Prostate gland (tissue), 2 donors: ENCODE measurements at regions not wholly inside any gene's neighbourhood (a gene's known extent, or its start where the extent isn't known, plus 50 kb on each side); places are given as distances from the start of the nearest gene placed in this dataset.

Experiments
- DNase-seq: peaks from one replicate; pipeline ENCODE4 v3.0.0-alpha.2; 2019; ENCODE audit warnings: low spot score
- H3K27ac ChIP-seq, 2 donors: fragments of 200-600 bp; sonication (generic); 2 replicates each; pipeline ENCODE4 v1.5.1; 2017 to 2019
- H3K27me3 ChIP-seq: fragments of 200-600 bp; sonication (generic); replicated peaks from 2 replicates; pipeline ENCODE4 v1.5.1; 2019; ENCODE audit not compliant: insufficient read depth
- H3K36me3 ChIP-seq, 2 donors: fragments of 200-600 bp; sonication (generic); 1 replicate in 1 of 2; 2 replicates in 1 of 2; pipeline versions ENCODE4 v1.5.1 to v1.8.1; 2017 to 2019
- H3K4me1 ChIP-seq: fragments of 200-600 bp; sonication (generic); replicated peaks from 2 replicates; pipeline ENCODE4 v1.5.1; 2019
- H3K4me3 ChIP-seq, 2 donors: fragments of 200-600 bp; sonication (generic); 2 replicates each; pipeline ENCODE4 v1.5.1; 2017 to 2019
- H3K9me3 ChIP-seq: fragments of 200-600 bp; sonication (generic); 2 replicates; pipeline ENCODE4 v1.5.1; 2017
- POLR2A ChIP-seq: fragments of 450-650 bp; IDR thresholded peaks from one replicate; pipeline ENCODE4 v1.6.1; 2016; ENCODE audit warnings: antibody characterized with exemption, mild to moderate bottlenecking
- POLR2AphosphoS5 ChIP-seq: sonication (generic); formaldehyde crosslinking; IDR thresholded peaks from one replicate; pipeline ENCODE4 v1.6.1; 2017; ENCODE audit warnings: antibody characterized with exemption
- WGBS: methylation state at CpG from one replicate; pipeline ENCODE4 v1.1.5; 2018; 5-methylcytosine and 5-hydroxymethylcytosine counted together
- intact Hi-C: fragments of 100-400 bp; cut with DNase I; formaldehyde crosslinking; loops from one replicate; pipeline ENCODE4 v1.14.2; 2022
- TF ChIP-seq, protein P1 (sequence below), 4 experiments: fragments of 200-600 bp in 2 of 4; fragments of 450-650 bp in 2 of 4; sonication (generic) in 2 of 4; IDR thresholded peaks; 1 replicate in 3 of 4; 2 replicates in 1 of 4; pipeline ENCODE4 v1.5.1; 2016 to 2019; ENCODE audit warnings: antibody characterized with exemption in 4 of 4, mild to moderate bottlenecking in 2 of 4, moderate library complexity in 2 of 4

GRCh38 chr22:48104102-48104738 lies 1341.8 kb downstream of the TBC1D22A start:
- Histone ChIP-seq H3K4me1 (no peaks in the 10 kb centered on the region), H3K27ac (no peak overlapping the region), H3K27me3 (peaks cover 9% of the 10 kb centered on the region), H3K36me3 (no peaks in the 10 kb centered on the region), H3K9me3 (no peaks in the 10 kb centered on the region), H3K4me3 (no peak overlapping the region)
- intact Hi-C loops, result no loop called here
- whole genome bisulfite sequencing, result 93% methylated on average over 18 of the region's 18 CpGs
- TF ChIP-seq POLR2A (no peak), POLR2AphosphoS5 (no peak)
- TF ChIP-seq, protein P1, sequence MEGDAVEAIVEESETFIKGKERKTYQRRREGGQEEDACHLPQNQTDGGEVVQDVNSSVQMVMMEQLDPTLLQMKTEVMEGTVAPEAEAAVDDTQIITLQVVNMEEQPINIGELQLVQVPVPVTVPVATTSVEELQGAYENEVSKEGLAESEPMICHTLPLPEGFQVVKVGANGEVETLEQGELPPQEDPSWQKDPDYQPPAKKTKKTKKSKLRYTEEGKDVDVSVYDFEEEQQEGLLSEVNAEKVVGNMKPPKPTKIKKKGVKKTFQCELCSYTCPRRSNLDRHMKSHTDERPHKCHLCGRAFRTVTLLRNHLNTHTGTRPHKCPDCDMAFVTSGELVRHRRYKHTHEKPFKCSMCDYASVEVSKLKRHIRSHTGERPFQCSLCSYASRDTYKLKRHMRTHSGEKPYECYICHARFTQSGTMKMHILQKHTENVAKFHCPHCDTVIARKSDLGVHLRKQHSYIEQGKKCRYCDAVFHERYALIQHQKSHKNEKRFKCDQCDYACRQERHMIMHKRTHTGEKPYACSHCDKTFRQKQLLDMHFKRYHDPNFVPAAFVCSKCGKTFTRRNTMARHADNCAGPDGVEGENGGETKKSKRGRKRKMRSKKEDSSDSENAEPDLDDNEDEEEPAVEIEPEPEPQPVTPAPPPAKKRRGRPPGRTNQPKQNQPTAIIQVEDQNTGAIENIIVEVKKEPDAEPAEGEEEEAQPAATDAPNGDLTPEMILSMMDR (IDR thresholded peaks at IDR 0.05), result no peak
- no peak for DNase-seq

GRCh38 chr22:48103126-48103875 lies 1340.9 kb downstream of the TBC1D22A start:
- H3K27me3 ChIP-seq, result peaks cover 9% of the 10 kb centered on the region

GRCh38 chr22:48102581-48102980 lies 1340.1 kb downstream of the TBC1D22A start:
- TF ChIP-seq, protein P1 (IDR thresholded peaks at IDR 0.05), result no peak
- TF ChIP-seq POLR2A, result no peak
- TF ChIP-seq POLR2AphosphoS5, result no peak

More at GRCh38 chr22:48103126-48103875, 1340.9 kb downstream of the TBC1D22A start:
- H3K36me3 ChIP-seq, result no peaks in the 10 kb centered on the region
- 54% methylated on average over 24 of the region's 24 CpGs for WGBS
- no peak overlapping the region for H3K4me3 ChIP-seq
- TF ChIP-seq, protein P1 (IDR thresholded peaks at IDR 0.05), result no peak
- no peak for TF ChIP-seq POLR2A
- TF ChIP-seq POLR2AphosphoS5, result no peak
- no peaks in the 10 kb centered on the region for H3K4me1 ChIP-seq
- intact Hi-C loops, result no loop called here
- H3K27ac ChIP-seq, result no peak overlapping the region
- H3K9me3 ChIP-seq, result no peaks in the 10 kb centered on the region
- no peak for DNase-seq

GRCh38 chr22:48101704-48102103 lies 1339.3 kb downstream of the TBC1D22A start:
- intact Hi-C loops, result no loop called here
- 92% methylated on average over 8 of the region's 8 CpGs for WGBS
- no peaks in the 10 kb centered on the region for H3K9me3 ChIP-seq

More at GRCh38 chr22:48102581-48102980, 1340.1 kb downstream of the TBC1D22A start:
- Histone ChIP-seq H3K4me3 (no peak overlapping the region), H3K4me1 (no peaks in the 10 kb centered on the region), H3K36me3 (no peaks in the 10 kb centered on the region), H3K9me3 (no peaks in the 10 kb centered on the region), H3K27ac (no peak overlapping the region), H3K27me3 (peaks cover 9% of the 10 kb centered on the region)
- 93% methylated on average over 5 of the region's 5 CpGs for WGBS
- intact Hi-C loops, result no loop called here
- no peak for DNase-seq

More at GRCh38 chr22:48101704-48102103, 1339.3 kb downstream of the TBC1D22A start:
- Histone ChIP-seq H3K27ac (no peak overlapping the region), H3K27me3 (peaks cover 9% of the 10 kb centered on the region), H3K4me1 (no peaks in the 10 kb centered on the region), H3K36me3 (no peaks in the 10 kb centered on the region), H3K4me3 (no peak overlapping the region)
- DNase-seq, result no peak
- TF ChIP-seq POLR2A, result no peak
- no peak for TF ChIP-seq POLR2AphosphoS5
- TF ChIP-seq, protein P1 (IDR thresholded peaks at IDR 0.05), result no peak
